PC-9 (cell line): ENCODE measurements at regions not wholly inside any gene's neighbourhood (a gene's known extent, or its start where the extent isn't known, plus 50 kb on each side); places are given as distances from the start of the nearest gene placed in this dataset.

Experiments used
- BruUV-seq: library from RNA; stranded (reverse); fragments of 400-500 nt; replicated peaks from 2 replicates; lab custom pipeline; 2021; lab: Mats Ljungman, UMichigan
- CTCF ChIA-PET: fragments of 300-600 bp; sonication (Branson Sonifier 250); formaldehyde crosslinking; loops from one replicate; lab custom pipeline; 2022; ENCODE audit warnings: antibody characterized with exemption; lab: Charles Lee
- POLR2A ChIA-PET: fragments of 300-600 bp; sonication (Branson Sonifier 250); formaldehyde crosslinking; loops from one replicate; lab custom pipeline; 2022; ENCODE audit warnings: antibody characterized with exemption; ENCODE audit not compliant: unreplicated experiment; lab: Charles Lee
- DNase-seq, 2 experiments: peaks; one replicate each; pipeline versions ENCODE4 v3.0.0 to v3.0.0-alpha.2; 2015 to 2022; ENCODE audit warnings: mixed read lengths in 1 of 2
- H2AFZ ChIP-seq: fragments of 200-600 bp; sonication (generic); 2 replicates; pipeline ENCODE4 v1.8.1; 2017; ENCODE audit warnings: antibody characterized with exemption
- H3F3A ChIP-seq: fragments of 200-600 bp; sonication (generic); 2 replicates; pipeline ENCODE4 v1.8.1; 2017; ENCODE audit warnings: antibody characterized with exemption, mild to moderate bottlenecking, low read depth; ENCODE audit not compliant: insufficient read depth
- H3K27ac ChIP-seq: fragments of 200-600 bp; sonication (generic); 2 replicates; pipeline ENCODE4 v1.6.1; 2016; ENCODE audit warnings: mixed run types
- H3K27me3 ChIP-seq: fragments of 200-600 bp; sonication (generic); 2 replicates; pipeline ENCODE4 v1.6.1; 2016; ENCODE audit warnings: low read depth, mixed run types; ENCODE audit not compliant: insufficient read depth
- H3K36me3 ChIP-seq: fragments of 200-600 bp; sonication (generic); 2 replicates; pipeline ENCODE4 v1.6.1; 2016; ENCODE audit warnings: low read depth, mixed run types
- H3K4me1 ChIP-seq: fragments of 200-600 bp; sonication (generic); replicated peaks from 2 replicates; pipeline ENCODE4 v1.6.1; 2016; ENCODE audit warnings: mixed run types; ENCODE audit not compliant: insufficient read depth
- H3K4me2 ChIP-seq: fragments of 200-600 bp; sonication (generic); 2 replicates; pipeline ENCODE4 v1.6.1; 2017; ENCODE audit warnings: mixed run types
- H3K4me3 ChIP-seq: fragments of 200-600 bp; sonication (generic); 2 replicates; pipeline ENCODE4 v1.6.1; 2016; ENCODE audit warnings: mixed run types
- H3K79me2 ChIP-seq: fragments of 200-600 bp; sonication (generic); 2 replicates; pipeline ENCODE4 v1.6.1; 2017; ENCODE audit warnings: low read depth, mixed run types
- H3K9me2 ChIP-seq: fragments of 200-600 bp; sonication (generic); 2 replicates; pipeline ENCODE4 v1.8.1; 2017; ENCODE audit warnings: mild to moderate bottlenecking; ENCODE audit not compliant: insufficient read depth
- H3K9me3 ChIP-seq: fragments of 200-600 bp; sonication (generic); 2 replicates; pipeline ENCODE4 v1.8.1; 2016; ENCODE audit warnings: low read depth; ENCODE audit not compliant: insufficient read depth
- H4K20me1 ChIP-seq: fragments of 200-600 bp; sonication (generic); 2 replicates; pipeline ENCODE4 v1.8.1; 2017; ENCODE audit not compliant: insufficient read depth
- EZH2 ChIP-seq: fragments of 200-600 bp; sonication (generic); IDR thresholded peaks from 2 replicates; pipeline ENCODE4 v1.8.0; 2017; ENCODE audit warnings: antibody characterized with exemption, low read depth
- intact Hi-C: fragments of 100-400 bp; cut with micrococcal nuclease; formaldehyde crosslinking; loops from one replicate; pipeline ENCODE4 v1.10.0; 2022; ENCODE audit not compliant: unreplicated experiment
- TF ChIP-seq, protein P1 (sequence below): fragments of 200-600 bp; sonication (generic); conservative IDR thresholded peaks from 2 replicates; pipeline ENCODE4 v1.6.1; 2017; ENCODE audit warnings: mixed run types, antibody characterized with exemption, mild to moderate bottlenecking, moderate library complexity

DNA sequence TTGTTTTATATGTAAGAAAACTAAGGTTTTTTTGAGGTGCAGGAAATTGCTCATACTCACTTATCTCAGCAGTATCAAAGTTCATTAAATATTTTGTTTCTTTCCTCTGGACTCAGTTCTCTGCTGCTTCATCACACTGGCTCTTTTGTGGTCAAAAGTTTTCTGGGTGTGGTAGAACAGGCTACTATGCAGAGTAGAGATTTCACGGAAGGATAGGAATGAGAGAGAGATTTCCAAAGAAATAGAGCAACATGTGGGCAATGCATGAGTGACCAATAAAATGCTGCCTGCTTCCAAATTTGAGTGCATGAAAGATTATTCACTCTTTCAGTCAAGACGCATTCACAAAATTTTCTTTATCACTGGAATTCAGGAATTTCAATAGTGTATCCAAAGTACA lies 577.3 kb upstream of the SEMA6D start:
- TF ChIP-seq, protein P1, sequence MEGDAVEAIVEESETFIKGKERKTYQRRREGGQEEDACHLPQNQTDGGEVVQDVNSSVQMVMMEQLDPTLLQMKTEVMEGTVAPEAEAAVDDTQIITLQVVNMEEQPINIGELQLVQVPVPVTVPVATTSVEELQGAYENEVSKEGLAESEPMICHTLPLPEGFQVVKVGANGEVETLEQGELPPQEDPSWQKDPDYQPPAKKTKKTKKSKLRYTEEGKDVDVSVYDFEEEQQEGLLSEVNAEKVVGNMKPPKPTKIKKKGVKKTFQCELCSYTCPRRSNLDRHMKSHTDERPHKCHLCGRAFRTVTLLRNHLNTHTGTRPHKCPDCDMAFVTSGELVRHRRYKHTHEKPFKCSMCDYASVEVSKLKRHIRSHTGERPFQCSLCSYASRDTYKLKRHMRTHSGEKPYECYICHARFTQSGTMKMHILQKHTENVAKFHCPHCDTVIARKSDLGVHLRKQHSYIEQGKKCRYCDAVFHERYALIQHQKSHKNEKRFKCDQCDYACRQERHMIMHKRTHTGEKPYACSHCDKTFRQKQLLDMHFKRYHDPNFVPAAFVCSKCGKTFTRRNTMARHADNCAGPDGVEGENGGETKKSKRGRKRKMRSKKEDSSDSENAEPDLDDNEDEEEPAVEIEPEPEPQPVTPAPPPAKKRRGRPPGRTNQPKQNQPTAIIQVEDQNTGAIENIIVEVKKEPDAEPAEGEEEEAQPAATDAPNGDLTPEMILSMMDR, result no peak
- no peak for TF ChIP-seq EZH2

DNA sequence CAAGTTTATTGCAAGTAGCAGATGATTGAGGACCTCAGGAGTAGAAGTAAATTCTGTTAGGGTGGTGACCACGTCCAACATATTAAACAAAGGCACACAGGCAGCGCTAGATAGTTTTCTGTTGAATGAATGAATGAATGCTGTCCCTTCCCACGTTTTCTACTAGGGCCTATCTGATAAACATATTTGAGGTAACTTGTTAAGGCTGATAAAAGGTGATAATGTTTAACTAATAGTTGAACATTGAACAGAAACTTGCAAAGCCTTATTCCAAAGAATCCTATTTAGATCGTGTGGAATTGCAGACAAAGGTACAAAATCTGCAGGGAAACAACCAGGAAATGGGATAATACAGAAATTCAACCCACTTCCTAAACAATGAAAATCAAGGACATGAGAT lies 559.5 kb upstream of the SEMA6D start:
- no peak for TF ChIP-seq EZH2
- TF ChIP-seq, protein P1, result no peak
- Histone ChIP-seq H3K27ac (no peak overlapping the region), H3K4me2 (no peak overlapping the region), H3K4me3 (no peak overlapping the region), H3K36me3 (no peaks in the 10 kb centered on the region), H3K9me3 (no peaks in the 10 kb centered on the region), H2AFZ (no peak overlapping the region), H3K9me2 (no peaks in the 10 kb centered on the region), H3K79me2 (no peaks in the 10 kb centered on the region), H3K27me3 (no peaks in the 10 kb centered on the region), H4K20me1 (no peaks in the 10 kb centered on the region), H3K4me1 (no peaks in the 10 kb centered on the region), H3F3A (no peaks in the 10 kb centered on the region)
- ChIA-PET CTCF (no interaction called here), POLR2A (no interaction called here)
- intact Hi-C loops, result no loop called here
- no TSS peak for BruUV-seq
- no peak for DNase-seq

More for the DNA sequence above, 577.3 kb upstream of the SEMA6D start:
- no peaks in the 10 kb centered on the region for H3K4me1 ChIP-seq
- H3K27ac ChIP-seq, result no peak overlapping the region
- no peak overlapping the region for H3K4me2 ChIP-seq
- no peak overlapping the region for H2AFZ ChIP-seq
- no peaks in the 10 kb centered on the region for H4K20me1 ChIP-seq
- H3K79me2 ChIP-seq, result no peaks in the 10 kb centered on the region
- no TSS peak for BruUV-seq
- ChIA-PET CTCF (no interaction called here), POLR2A (no interaction called here)
- no peaks in the 10 kb centered on the region for H3K9me3 ChIP-seq
- no peak overlapping the region for H3K4me3 ChIP-seq
- no peaks in the 10 kb centered on the region for H3K27me3 ChIP-seq
- no peaks in the 10 kb centered on the region for H3F3A ChIP-seq
- H3K9me2 ChIP-seq, result no peaks in the 10 kb centered on the region
- intact Hi-C loops, result no loop called here
- DNase-seq, result no peak
- H3K36me3 ChIP-seq, result no peaks in the 10 kb centered on the region

DNA sequence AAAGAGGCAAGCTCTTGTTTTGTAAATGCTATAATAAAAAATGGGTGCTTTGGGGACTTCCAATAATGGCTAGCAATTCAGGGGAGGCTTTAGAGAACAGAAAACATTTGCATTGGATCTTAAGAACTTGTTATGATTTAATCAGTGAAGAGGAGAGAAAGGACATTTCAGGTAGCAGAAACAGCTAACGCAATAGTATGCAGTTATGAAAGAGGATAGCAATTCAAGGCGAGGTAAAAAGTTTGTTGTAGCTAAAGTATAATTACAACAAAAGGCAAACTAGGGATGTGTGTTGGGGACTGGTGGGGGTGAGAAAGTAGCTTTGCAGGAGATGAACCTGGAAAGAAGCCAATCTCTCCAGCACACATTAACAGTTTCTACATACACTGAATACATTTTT lies 558.7 kb upstream of the SEMA6D start:
- Histone ChIP-seq H4K20me1 (no peaks in the 10 kb centered on the region), H3K36me3 (no peaks in the 10 kb centered on the region), H3K9me3 (no peaks in the 10 kb centered on the region), H3F3A (no peaks in the 10 kb centered on the region), H3K9me2 (no peaks in the 10 kb centered on the region), H3K27me3 (no peaks in the 10 kb centered on the region), H2AFZ (no peak overlapping the region), H3K4me1 (no peaks in the 10 kb centered on the region), H3K4me2 (no peak overlapping the region), H3K4me3 (no peak overlapping the region), H3K27ac (no peak overlapping the region), H3K79me2 (no peaks in the 10 kb centered on the region)
- intact Hi-C loops, result no loop called here
- DNase-seq, result no peak
- ChIA-PET CTCF (no interaction called here), POLR2A (no interaction called here)
- no peak for TF ChIP-seq EZH2
- TF ChIP-seq, protein P1, result no peak
- BruUV-seq, result no TSS peak
